K562 (cell line): ENCODE measurements at regions not wholly inside any gene's neighbourhood (a gene's known extent, or its start where the extent isn't known, plus 50 kb on each side); places are given as distances from the start of the nearest gene placed in this dataset.

Source experiments
- CBFB ChIP-seq: sonication (generic); formaldehyde crosslinking; IDR thresholded peaks from 2 replicates; pipeline ENCODE4 v1.4.0; 2020; ENCODE audit warnings: mild to moderate bottlenecking, missing genetic modification reagents
- CREB3L1 ChIP-seq: fragments of 450-650 bp; IDR thresholded peaks from 2 replicates; pipeline ENCODE4 v1.6.1; 2014; ENCODE audit warnings: low read depth, mild to moderate bottlenecking, moderate library complexity, borderline replicate concordance
- ELF1 ChIP-seq: fragments of 200-800 bp; sonication (Bioruptor generic); IDR thresholded peaks from 2 replicates; pipeline ENCODE4 v1.6.1; 2016; ENCODE audit warnings: missing genetic modification characterization, missing compliant biosample characterization
- FOXK1 ChIP-seq: sonication (generic); formaldehyde crosslinking; IDR thresholded peaks from 2 replicates; pipeline ENCODE4 v1.8.0; 2022; ENCODE audit warnings: missing genetic modification reagents, mild to moderate bottlenecking, borderline replicate concordance
- HOXB6 ChIP-seq: fragments of 250-450 bp; sonication (Bioruptor Pico); IDR thresholded peaks from 2 replicates; pipeline ENCODE4 v1.5.1; 2022; ENCODE audit warnings: mild to moderate bottlenecking, borderline replicate concordance
- LEF1 ChIP-seq: fragments of 450-650 bp; IDR thresholded peaks from 2 replicates; pipeline ENCODE4 v1.6.1; 2016; ENCODE audit warnings: mild to moderate bottlenecking
- MGA ChIP-seq: fragments of 450-650 bp; IDR thresholded peaks from 2 replicates; pipeline ENCODE4 v1.6.1; 2016; ENCODE audit warnings: mild to moderate bottlenecking, moderate library complexity
- PATZ1 ChIP-seq: fragments of 250-450 bp; sonication (Bioruptor Pico); IDR thresholded peaks from 2 replicates; pipeline ENCODE4 v1.5.0; 2020; ENCODE audit warnings: mild to moderate bottlenecking, borderline replicate concordance
- PTTG1 ChIP-seq: fragments of 450-650 bp; IDR thresholded peaks from 2 replicates; pipeline ENCODE4 v1.6.1; 2016; ENCODE audit warnings: low read depth, mild to moderate bottlenecking, missing genetic modification characterization, missing compliant biosample characterization
- SMAD4 ChIP-seq: fragments of 250-450 bp; sonication (Bioruptor Pico); conservative IDR thresholded peaks from 2 replicates; pipeline ENCODE4 v1.8.0; 2021; ENCODE audit warnings: inconsistent platforms, mild to moderate bottlenecking, moderate library complexity
- ZFP1 ChIP-seq: fragments of 450-650 bp; formaldehyde crosslinking; IDR thresholded peaks from 2 replicates; pipeline ENCODE4 v1.4.0; 2020; ENCODE audit warnings: mild to moderate bottlenecking, mixed read lengths
- ZNF143 ChIP-seq: sonication (generic); formaldehyde crosslinking; IDR thresholded peaks from 2 replicates; pipeline ENCODE4 v1.9.0; 2022; ENCODE audit warnings: mild to moderate bottlenecking, missing genetic modification reagents

GRCh38 chr4:80142394-80143306 is 54.7 kb upstream of the PRDM8 start (continued):
- 0 out of 2 replicates have a peak, but pooled peaks have one; percentile 40 for TF ChIP-seq MGA
- TF ChIP-seq ZNF143 (CRISPR knock-in tag): no peak
- TF ChIP-seq SMAD4: no peak
- TF ChIP-seq CBFB (CRISPR knock-in tag): no peak
- TF ChIP-seq PATZ1 (CRISPR knock-in tag): no peak
- no peak for TF ChIP-seq HOXB6 (CRISPR knock-in tag)
- no peak for TF ChIP-seq LEF1
- TF ChIP-seq ELF1: no peak
- TF ChIP-seq CREB3L1: 0 out of 2 replicates have a peak, but pooled peaks have one; percentile 5
- peak; percentile 23; the same call in 1 of the 2 replicates for TF ChIP-seq ZFP1 (CRISPR knock-in tag)
- TF ChIP-seq PTTG1 (tag): no peak
- no peak for TF ChIP-seq FOXK1
